ENCODE measurements at regions not wholly inside any gene's neighbourhood (a gene's known extent, or its start where the extent isn't known, plus 50 kb on each side); places are given as distances from the start of the nearest gene placed in this dataset.

GRCh38 chrX:118878977-118879376 is 55.4 kb downstream of the ZCCHC12 start:
- no peak for DNase-seq

- DNase-seq, result no peak
Measured at GRCh38 chrX:118879586-118879985, 56.0 kb downstream of the ZCCHC12 start.

GRCh38 chrX:118883994-118884393 is 60.4 kb downstream of the ZCCHC12 start:
- DNase-seq, result no peak

- no peak for DNase-seq
Measured at GRCh38 chrX:118884552-118885138, 61.0 kb downstream of the ZCCHC12 start.

- DNase-seq, result no peak
Measured at GRCh38 chrX:118893923-118894322, 70.3 kb downstream of the ZCCHC12 start.

GRCh38 chrX:118901991-118902390 is 72.4 kb upstream of the LONRF3 start:
- DNase-seq, result peak; percentile 59

- DNase-seq, result no peak
Measured at GRCh38 chrX:118904218-118904617, 70.2 kb upstream of the LONRF3 start.

GRCh38 chrX:118904664-118905063 is 69.8 kb upstream of the LONRF3 start:
- DNase-seq, result no peak

Data from NCI-H345 (cell line).